ENCODE measurements at regions not wholly inside any gene's neighbourhood (a gene's known extent, or its start where the extent isn't known, plus 50 kb on each side); places are given as distances from the start of the nearest gene placed in this dataset.
"Not testable (repeated sequence)": the region's sequence is repeated elsewhere in the genome, so short reads cannot be mapped to it uniquely, and the experiment has no call there.

DNA sequence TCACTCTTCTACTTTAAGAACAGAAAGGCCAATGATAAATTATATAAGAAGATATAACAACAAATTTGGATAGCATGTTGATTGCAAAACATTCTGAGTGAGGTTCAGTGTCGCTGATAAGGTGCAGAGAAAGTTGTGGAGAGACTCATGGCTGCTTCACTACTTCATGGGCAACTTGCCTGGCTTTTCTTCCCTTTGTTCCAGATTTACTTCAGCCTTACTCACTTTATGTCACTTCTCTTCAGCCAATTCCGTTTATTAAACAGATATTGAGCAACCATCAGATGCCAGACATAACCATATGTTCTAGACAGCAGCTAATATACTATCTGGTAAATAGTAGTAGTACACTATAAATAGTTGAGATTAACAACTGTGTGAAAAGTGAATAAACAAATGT, 150.0 kb upstream of the CHL1 start:
- no peaks in the 10 kb centered on the region for H3K27me3 ChIP-seq
- DNase-seq (ENCODE audit: low spot score in 2 of 2): no peak
- peaks cover 0 to 5% (median 0%) of the 10 kb centered on the region in 4 donors for H3K9me3 ChIP-seq
- peak overlapping the region in 1 of 4 donors; percentile 28 for H3K27ac ChIP-seq
- 73 to 77% methylated on average over 2 of the region's 2 CpGs for WGBS, 2 donors
- H3K4me1 ChIP-seq: peaks cover 0 to 4% (median 0%) of the 10 kb centered on the region in 4 donors
- TF ChIP-seq POLR2A (IDR thresholded peaks at IDR 0.05): no peak
- no peak overlapping the region for H3K4me3 ChIP-seq
- no peaks in the 10 kb centered on the region for H3K36me3 ChIP-seq

GRCh38 chr3:53441-53840, 143.1 kb upstream of the CHL1 start:
- H3K27me3 ChIP-seq; H3K9me3 ChIP-seq; H3K36me3 ChIP-seq; DNase-seq (ENCODE audit: low spot score in 2 of 2); H3K4me1 ChIP-seq; H3K4me3 ChIP-seq: not testable (repeated sequence)
- peak overlapping the region in 2 of 4 donors; percentile 9 to 54 for H3K27ac ChIP-seq
- WGBS, 2 donors: 70 to 71% methylated on average over 5 of the region's 5 CpGs

DNA sequence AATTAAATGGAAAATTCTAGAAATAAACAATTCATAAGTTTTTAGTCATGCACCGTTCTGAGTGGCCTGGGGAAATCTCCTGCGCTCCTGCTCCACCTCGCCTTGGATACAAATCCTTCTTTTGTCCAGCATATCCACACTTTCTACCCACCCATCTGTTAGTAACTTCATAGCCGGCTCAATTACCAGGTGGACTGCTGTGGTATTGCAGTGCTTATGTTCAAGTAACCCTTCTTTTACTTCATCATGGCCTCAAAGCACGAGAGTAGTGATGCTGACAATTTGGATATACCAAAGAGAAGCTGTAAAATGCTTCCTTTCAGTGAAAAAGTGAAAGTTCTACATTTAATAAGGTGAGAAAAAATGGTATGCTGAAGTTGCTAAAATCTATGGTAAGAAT, 142.3 kb upstream of the CHL1 start:
- no peaks in the 10 kb centered on the region for H3K27me3 ChIP-seq
- peak overlapping the region in 2 of 4 donors; percentile 29 to 47 for H3K27ac ChIP-seq
- no peak overlapping the region for H3K4me3 ChIP-seq
- 81 to 83% methylated on average over 5 of the region's 5 CpGs for WGBS, 2 donors
- TF ChIP-seq EP300 (IDR thresholded peaks at IDR 0.05) (no peak), CTCF (IDR thresholded peaks at IDR 0.05) (no peak), POLR2A (IDR thresholded peaks at IDR 0.05) (no peak)
- H3K4me1 ChIP-seq: no peaks in the 10 kb centered on the region
- H3K36me3 ChIP-seq: no peaks in the 10 kb centered on the region
- H3K9me3 ChIP-seq: peaks cover 0 to 6% (median 0%) of the 10 kb centered on the region in 4 donors
- DNase-seq (ENCODE audit: low spot score in 2 of 2): no peak

GRCh38 chr3:56672-57071, 139.9 kb upstream of the CHL1 start:
- Histone ChIP-seq H3K4me3 (no peak overlapping the region), H3K27me3 (no peaks in the 10 kb centered on the region), H3K36me3 (no peaks in the 10 kb centered on the region), H3K4me1 (no peaks in the 10 kb centered on the region), H3K27ac (no peak overlapping the region), H3K9me3 (peaks cover 0 to under 1% (median 0%) of the 10 kb centered on the region in 4 donors)
- no peak for DNase-seq (ENCODE audit: low spot score in 2 of 2)
- no peak for TF ChIP-seq CTCF (IDR thresholded peaks at IDR 0.05)
- TF ChIP-seq POLR2A (IDR thresholded peaks at IDR 0.05): no peak
- no peak for TF ChIP-seq EP300 (IDR thresholded peaks at IDR 0.05)
- 81 to 88% methylated on average over 4 of the region's 4 CpGs for WGBS, 2 donors

DNA sequence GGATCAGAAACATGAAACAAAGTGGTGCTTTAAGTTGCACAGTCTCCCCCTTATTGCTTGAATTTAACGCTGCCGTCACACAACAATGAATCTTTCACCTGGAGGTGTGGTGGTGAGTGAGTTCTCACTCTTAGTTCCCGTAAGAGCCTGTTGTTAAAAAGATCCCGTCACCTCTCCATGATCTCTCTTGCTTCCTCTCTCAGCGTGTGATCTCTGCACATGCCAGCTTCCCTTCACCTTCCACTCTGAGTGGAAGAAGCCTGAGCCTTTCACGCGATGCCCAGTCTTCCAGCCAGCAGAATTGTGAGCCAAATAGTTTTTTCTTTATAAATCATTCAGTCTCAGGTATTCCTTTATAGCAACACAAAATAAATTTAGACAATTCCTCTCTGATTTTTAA, 136.7 kb upstream of the CHL1 start:
- H3K9me3 ChIP-seq: no peaks in the 10 kb centered on the region
- peaks cover 0 to 30% (median 10%) of the 10 kb centered on the region in 4 donors for H3K4me1 ChIP-seq
- no peak overlapping the region for H3K4me3 ChIP-seq
- H3K27ac ChIP-seq: peak overlapping the region in 2 of 4 donors; percentile 8 to 26
- TF ChIP-seq POLR2A (IDR thresholded peaks at IDR 0.05) (no peak), CTCF (IDR thresholded peaks at IDR 0.05) (no peak), EP300 (IDR thresholded peaks at IDR 0.05) (no peak)
- no peak for DNase-seq (ENCODE audit: low spot score in 2 of 2)
- H3K36me3 ChIP-seq: no peaks in the 10 kb centered on the region
- WGBS, 2 donors: 62 to 68% methylated on average over 7 of the region's 7 CpGs
- H3K27me3 ChIP-seq: no peaks in the 10 kb centered on the region

GRCh38 chr3:63095-63765, 133.3 kb upstream of the CHL1 start:
- peak overlapping the region; percentile 37 to 80 (median 66) for H3K27ac ChIP-seq

More at GRCh38 chr3:63095-63765, 133.3 kb upstream of the CHL1 start:
- TF ChIP-seq POLR2A (IDR thresholded peaks at IDR 0.05) (no peak), CTCF (IDR thresholded peaks at IDR 0.05) (no peak), EP300 (IDR thresholded peaks at IDR 0.05) (peak in 1 of 2 donors; percentile 73)
- H3K9me3 ChIP-seq: no peaks in the 10 kb centered on the region
- H3K4me3 ChIP-seq: no peak overlapping the region
- 32 to 34% methylated on average over 7 of the region's 7 CpGs for WGBS, 2 donors
- no peaks in the 10 kb centered on the region for H3K36me3 ChIP-seq
- peak in 1 of 2 donors; percentile 13 for DNase-seq (ENCODE audit: low spot score in 2 of 2)
- H3K27me3 ChIP-seq: no peaks in the 10 kb centered on the region
- peaks cover 0 to 34% (median 10%) of the 10 kb centered on the region in 4 donors for H3K4me1 ChIP-seq
